H1 (cell line): ENCODE measurements at regions not wholly inside any gene's neighbourhood (a gene's known extent, or its start where the extent isn't known, plus 50 kb on each side); places are given as distances from the start of the nearest gene placed in this dataset.

ENCODE experiments used
- CTCF ChIA-PET: fragments of 300-600 bp; sonication (Branson Sonifier 250); formaldehyde crosslinking; loops from one replicate; lab custom pipeline; 2021; ENCODE audit not compliant: partially characterized antibody; lab: Charles Lee
- POLR2A ChIA-PET: fragments of 300-600 bp; sonication (Branson Sonifier 250); formaldehyde crosslinking; loops from one replicate; lab custom pipeline; 2021; ENCODE audit warnings: inconsistent platforms; ENCODE audit not compliant: partially characterized antibody; lab: Charles Lee
- DNase-seq, 2 experiments: peaks; one replicate each; pipeline versions ENCODE4 v3.0.0 to v3.0.0-alpha.2; 2010 to 2022; ENCODE audit warnings: low spot score in 2 of 2, low read depth in 1 of 2, mixed read lengths in 1 of 2
- FAIRE-seq: peaks from 2 replicates; lab custom pipeline; 2011; peaks lifted over from hg19 to GRCh38; lab: Jason Lieb, UNC
- H2AFZ ChIP-seq: 2 replicates; pipeline ENCODE4 v1.8.1; 2012; ENCODE audit warnings: low read length, inconsistent platforms
- H2AK5ac ChIP-seq: 2 replicates; pipeline ENCODE4 v1.6.1; 2013; ENCODE audit warnings: low read depth, low read length
- H2BK120ac ChIP-seq: replicated peaks from 2 replicates; pipeline ENCODE3; 2013; ENCODE audit warnings: low read depth, low read length, inconsistent platforms
- H2BK12ac ChIP-seq: 2 replicates; pipeline ENCODE4 v1.6.1; 2013; ENCODE audit warnings: low read depth, low read length
- H2BK15ac ChIP-seq: 2 replicates; pipeline ENCODE4 v1.6.1; 2013; ENCODE audit warnings: low read length
- H2BK20ac ChIP-seq: 2 replicates; pipeline ENCODE4 v1.6.1; 2013; ENCODE audit warnings: low read length
- H2BK5ac ChIP-seq: 2 replicates; pipeline ENCODE4 v1.6.1; 2013; ENCODE audit warnings: low read depth, low read length
- H3K14ac ChIP-seq: 2 replicates; pipeline ENCODE4 v1.6.1; 2013; ENCODE audit warnings: inconsistent platforms; ENCODE audit not compliant: insufficient read length
- H3K18ac ChIP-seq: 2 replicates; pipeline ENCODE4 v1.6.1; 2013; ENCODE audit warnings: low read length; ENCODE audit errors: extremely low read depth
- H3K23ac ChIP-seq: 2 replicates; pipeline ENCODE4 v1.6.1; 2013; ENCODE audit warnings: inconsistent platforms; ENCODE audit not compliant: insufficient read length
- H3K23me2 ChIP-seq: 2 replicates; pipeline ENCODE4 v1.6.1; 2013; ENCODE audit warnings: low read depth, low read length
- H3K27ac ChIP-seq: 2 replicates; pipeline ENCODE4 v1.6.1; 2011; ENCODE audit warnings: low read depth, low read length, inconsistent platforms
- H3K27me3 ChIP-seq, 4 experiments: replicated peaks in 1 of 4; 1 replicate in 1 of 4; 2 replicates in 3 of 4; pipeline versions ENCODE4 v1.6.1 to v1.8.1; 2011 to 2013; ENCODE audit warnings: low read length in 3 of 4, mild to moderate bottlenecking in 3 of 4, inconsistent platforms in 2 of 4, mixed read lengths in 2 of 4, moderate library complexity in 1 of 4; ENCODE audit not compliant: control insufficient read depth in 3 of 4, insufficient read depth in 3 of 4; ENCODE audit errors: extremely low read depth in 1 of 4
- H3K36me3 ChIP-seq, 4 experiments: 2 replicates each; pipeline versions ENCODE4 v1.6.1 to v1.8.1; 2011 to 2013; ENCODE audit warnings: mild to moderate bottlenecking in 4 of 4, low read length in 3 of 4, moderate library complexity in 2 of 4, control low read depth in 1 of 4, inconsistent platforms in 1 of 4; ENCODE audit not compliant: insufficient read depth in 4 of 4, control insufficient read depth in 2 of 4
- H3K4ac ChIP-seq: replicated peaks from 2 replicates; pipeline ENCODE3; 2013; ENCODE audit warnings: low read length, low read depth, mixed read lengths, inconsistent platforms; ENCODE audit not compliant: insufficient read length
- H3K4me1 ChIP-seq, 4 experiments: replicated peaks in 1 of 4; 1 replicate in 1 of 4; 2 replicates in 3 of 4; pipeline versions ENCODE4 v1.6.1 to v1.8.1; 2011 to 2013; ENCODE audit warnings: low read length in 3 of 4, inconsistent platforms in 2 of 4, mixed read lengths in 1 of 4; ENCODE audit not compliant: insufficient read depth in 4 of 4, control insufficient read depth in 3 of 4
- H3K4me2 ChIP-seq, 2 experiments: 2 replicates each; pipeline versions ENCODE4 v1.6.1 to v1.8.1; 2011 to 2013; ENCODE audit warnings: low read depth in 2 of 2, low read length in 2 of 2, control low read depth in 1 of 2, inconsistent platforms in 1 of 2, mild to moderate bottlenecking in 1 of 2; ENCODE audit not compliant: insufficient read depth in 1 of 2
- H3K4me3 ChIP-seq, 4 experiments: fragments of 200-600, 300-600 bp in 1 of 4; sonication (generic), shearing (Covaris generic), sonication (Bioruptor Twin) in 1 of 4; 2 replicates each; pipeline versions ENCODE4 v1.5.1 to v1.8.1; 2011 to 2016; ENCODE audit warnings: low read length in 4 of 4, low read depth in 3 of 4, control low read depth in 2 of 4, inconsistent platforms in 2 of 4, mild to moderate bottlenecking in 2 of 4, mixed read lengths in 1 of 4, moderate library complexity in 1 of 4; ENCODE audit not compliant: insufficient read depth in 2 of 4; ENCODE audit errors: extremely low read depth in 1 of 4
- H3K56ac ChIP-seq: replicated peaks from 2 replicates; pipeline ENCODE3; 2013; ENCODE audit warnings: low read depth, mild to moderate bottlenecking, mixed read lengths, low read length, inconsistent platforms; ENCODE audit not compliant: insufficient read length
- H3K79me1 ChIP-seq: 2 replicates; pipeline ENCODE4 v1.6.1; 2013; ENCODE audit warnings: low read depth, low read length, control low read depth
- H3K79me2 ChIP-seq, 2 experiments: 2 replicates each; pipeline versions ENCODE4 v1.6.1 to v1.8.1; 2012 to 2013; ENCODE audit warnings: low read length in 2 of 2, mild to moderate bottlenecking in 2 of 2, inconsistent platforms in 1 of 2; ENCODE audit not compliant: insufficient read depth in 2 of 2, control insufficient read depth in 1 of 2
- H3K9ac ChIP-seq, 4 experiments: replicated peaks in 1 of 4; 1 replicate in 1 of 4; 2 replicates in 3 of 4; pipeline versions ENCODE4 v1.6.1 to v1.8.1; 2011 to 2013; ENCODE audit warnings: low read depth in 3 of 4, low read length in 3 of 4, control low read depth in 2 of 4, mild to moderate bottlenecking in 2 of 4, moderate library complexity in 2 of 4, inconsistent platforms in 1 of 4; ENCODE audit errors: extremely low read depth in 1 of 4
- H3K9me3 ChIP-seq, 2 experiments: 2 replicates each; pipeline versions ENCODE4 v1.6.1 to v1.8.1; 2012 to 2013; ENCODE audit warnings: mild to moderate bottlenecking in 2 of 2, moderate library complexity in 2 of 2, control low read depth in 1 of 2, inconsistent platforms in 1 of 2, low read depth in 1 of 2, low read length in 1 of 2, mixed read lengths in 1 of 2; ENCODE audit not compliant: insufficient read depth in 2 of 2
- H4K20me1 ChIP-seq, 2 experiments: replicated peaks in 1 of 2; 2 replicates each; pipeline versions ENCODE3 to v1.8.1; 2011 to 2013; ENCODE audit warnings: inconsistent platforms in 2 of 2, low read length in 2 of 2, mild to moderate bottlenecking in 1 of 2; ENCODE audit not compliant: insufficient read depth in 2 of 2, control insufficient read depth in 1 of 2
- H4K5ac ChIP-seq: 2 replicates; pipeline ENCODE4 v1.6.1; 2013; ENCODE audit warnings: low read length, low read depth, mixed read lengths, inconsistent platforms; ENCODE audit not compliant: insufficient read length
- H4K8ac ChIP-seq: 2 replicates; pipeline ENCODE4 v1.8.0; 2013; ENCODE audit warnings: mild to moderate bottlenecking, moderate library complexity, low read length, inconsistent platforms; ENCODE audit not compliant: insufficient read depth; ENCODE audit errors: extremely low read depth
- H4K91ac ChIP-seq: replicated peaks from 2 replicates; pipeline ENCODE3; 2013; ENCODE audit warnings: low read length, mixed read lengths, inconsistent platforms; ENCODE audit not compliant: insufficient read length
- BACH1 ChIP-seq: IDR thresholded peaks from 2 replicates; pipeline ENCODE4 v1.6.1; 2012; ENCODE audit warnings: low read length, improper control_type of control experiment
- BRCA1 ChIP-seq: IDR thresholded peaks from 2 replicates; pipeline ENCODE4 v1.6.1; 2012; ENCODE audit warnings: low read depth, low read length, improper control_type of control experiment
- CBX5 ChIP-seq: fragments of 300-800, 300-1000 bp; sonication (generic); IDR thresholded peaks from 2 replicates; pipeline ENCODE4 v1.7.1; 2016; ENCODE audit warnings: antibody characterized with exemption, low read length, low read depth
- CEBPB ChIP-seq: IDR thresholded peaks from 2 replicates; pipeline ENCODE4 v1.6.1; 2012; ENCODE audit warnings: low read depth, low read length
- GABPA ChIP-seq: IDR thresholded peaks from 2 replicates; pipeline ENCODE4 v1.6.1; 2011; ENCODE audit warnings: mild to moderate bottlenecking, low read length, moderate library complexity, borderline replicate concordance; ENCODE audit not compliant: insufficient read depth
- GTF2F1 ChIP-seq: IDR thresholded peaks from 2 replicates; pipeline ENCODE4 v1.6.1; 2012; ENCODE audit warnings: low read depth, low read length, improper control_type of control experiment, borderline replicate concordance
- HDAC6 ChIP-seq: IDR thresholded peaks from one replicate; pipeline ENCODE4 v1.7.1; 2012; ENCODE audit warnings: low read depth, mild to moderate bottlenecking, inconsistent platforms, low read length, moderate library complexity
- KDM4A ChIP-seq: IDR thresholded peaks from one replicate; pipeline ENCODE4 v1.7.1; 2012; ENCODE audit warnings: low read depth, mild to moderate bottlenecking, moderate library complexity, low read length, inconsistent platforms; ENCODE audit not compliant: severe bottlenecking
- MAFK ChIP-seq: IDR thresholded peaks from 2 replicates; pipeline ENCODE4 v1.6.1; 2012; ENCODE audit warnings: low read depth, mild to moderate bottlenecking, improper control_type of control experiment, low read length
- NANOG ChIP-seq: IDR thresholded peaks from 2 replicates; pipeline ENCODE4 v1.6.1; 2011; ENCODE audit warnings: low read length, low read depth, mild to moderate bottlenecking, inconsistent platforms; ENCODE audit not compliant: insufficient read depth, poor library complexity, severe bottlenecking
- RFX5 ChIP-seq: IDR thresholded peaks from 2 replicates; pipeline ENCODE4 v1.6.1; 2011; ENCODE audit warnings: low read depth, low read length, improper control_type of control experiment, borderline replicate concordance
- SIX5 ChIP-seq: IDR thresholded peaks from 2 replicates; pipeline ENCODE4 v1.6.1; 2011; ENCODE audit warnings: mild to moderate bottlenecking, low read depth, low read length
- TAF1 ChIP-seq: IDR thresholded peaks from 2 replicates; pipeline ENCODE4 v1.6.1; 2011; ENCODE audit warnings: mild to moderate bottlenecking, low read depth, low read length
- YY1 ChIP-seq: IDR thresholded peaks from 2 replicates; pipeline ENCODE4 v1.6.1; 2011; ENCODE audit warnings: low read depth, mild to moderate bottlenecking, low read length
- WGBS, 2 experiments: shearing (Covaris generic) in 1 of 2; methylation state at CpG; one replicate each; pipeline versions ENCODE4 v1.1.6 to v1.1.7; 2013 to 2015; ENCODE audit warnings: low lambda C conversion rate in 2 of 2, mixed read lengths in 2 of 2, inconsistent platforms in 1 of 2, low coverage in 1 of 2, missing lambda C conversion rate in 1 of 2; ENCODE audit not compliant: insufficient replicate concordance in 2 of 2, insufficient coverage in 1 of 2, insufficient read length in 1 of 2; ENCODE audit errors: extremely low coverage in 1 of 2, missing lambda C conversion rate in 1 of 2; 5-methylcytosine and 5-hydroxymethylcytosine counted together

- no peak overlapping the region for H3K14ac ChIP-seq
- no peak overlapping the region for H3K23ac ChIP-seq
- no peak overlapping the region for H2AK5ac ChIP-seq
- H3K18ac ChIP-seq, result no peak overlapping the region
- H3K79me1 ChIP-seq, result no peaks in the 10 kb centered on the region
- H4K5ac ChIP-seq, result no peak overlapping the region
- H3K9ac ChIP-seq, result no peak overlapping the region
- ChIA-PET CTCF (no interaction called here), POLR2A (no interaction called here)
- no peaks in the 10 kb centered on the region for H3K4me1 ChIP-seq
- H2BK5ac ChIP-seq, result no peak overlapping the region
- H2BK120ac ChIP-seq, result no peak overlapping the region
- DNase-seq, result no peak
- H3K4me3 ChIP-seq, result no peak overlapping the region
- no peaks in the 10 kb centered on the region; a peak in 1 of 8 replicates for H3K36me3 ChIP-seq
- no peak overlapping the region for H2BK20ac ChIP-seq
- 79% methylated on average over 6 of the region's 6 CpGs; no CpG with 5 or more reads in 1 of the 2 experiments for WGBS, 2 experiments
- H4K20me1 ChIP-seq, result no peaks in the 10 kb centered on the region
- H2BK15ac ChIP-seq, result no peak overlapping the region
- no peaks in the 10 kb centered on the region for H3K79me2 ChIP-seq
- H3K4ac ChIP-seq, result no peak overlapping the region
- no peak overlapping the region for H3K56ac ChIP-seq
- H4K8ac ChIP-seq, result no peak overlapping the region
- no peak for FAIRE-seq
- no peak overlapping the region for H3K4me2 ChIP-seq
- no peak overlapping the region for H4K91ac ChIP-seq
- H3K27me3 ChIP-seq, result no peaks in the 10 kb centered on the region
- H3K9me3 ChIP-seq, result no peaks in the 10 kb centered on the region
- H2BK12ac ChIP-seq, result no peak overlapping the region
- H3K23me2 ChIP-seq, result peaks cover 6% of the 10 kb centered on the region; the same call in 1 of the 2 replicates
- no peak overlapping the region for H3K27ac ChIP-seq
- H2AFZ ChIP-seq, result no peak overlapping the region
- TF ChIP-seq BACH1 (no peak), MAFK (no peak), CBX5 (no peak), SIX5 (no peak), TAF1 (no peak), NANOG (no peak), YY1 (no peak), GABPA (no peak), BRCA1 (no peak), GTF2F1 (no peak), KDM4A (no peak), CEBPB (no peak), RFX5 (no peak), HDAC6 (no peak)
These were observed 960.2 kb upstream of the EEF2KMT start for GRCh38 chr16:6057821-6058220.
